Lung (tissue), 11 donors: ENCODE measurements at regions not wholly inside any gene's neighbourhood (a gene's known extent, or its start where the extent isn't known, plus 50 kb on each side); places are given as distances from the start of the nearest gene placed in this dataset.

ENCODE experiments used
- ATAC-seq: fragments of 200-7000 bp; cut with Tn5 transposase; one replicate; pipeline ENCODE4 v1.9.1; 2020; ENCODE audit warnings: moderate number of reproducible peaks; ENCODE audit not compliant: insufficient read depth, low FRiP score
- DNase-seq, 3 donors: peaks; one replicate each; pipeline ENCODE4 v3.0.0-alpha.2; 2013 to 2017
- H3K27ac ChIP-seq, 2 donors: one replicate each; pipeline ENCODE4 v1.5.1; 2013; ENCODE audit warnings: mild to moderate bottlenecking in 2 of 2, moderate library complexity in 2 of 2, control low read depth in 1 of 2, inconsistent platforms in 1 of 2, low read depth in 1 of 2, low read length in 1 of 2
- H3K27me3 ChIP-seq, 3 donors: one replicate each; pipeline ENCODE4 v1.5.1; 2013; ENCODE audit warnings: low read length in 2 of 3; ENCODE audit not compliant: control insufficient read depth in 3 of 3, insufficient read depth in 3 of 3
- H3K36me3 ChIP-seq, 4 donors: one replicate each; pipeline ENCODE4 v1.5.1; 2013; ENCODE audit warnings: low read length in 4 of 4, mild to moderate bottlenecking in 1 of 4, moderate library complexity in 1 of 4; ENCODE audit not compliant: control insufficient read depth in 4 of 4, insufficient read depth in 4 of 4
- H3K4me1 ChIP-seq, 5 donors: one replicate each; pipeline ENCODE4 v1.5.1; 2013; ENCODE audit warnings: low read length in 5 of 5, mild to moderate bottlenecking in 2 of 5, moderate library complexity in 1 of 5; ENCODE audit not compliant: control insufficient read depth in 5 of 5, insufficient read depth in 5 of 5
- H3K4me3 ChIP-seq: one replicate; pipeline ENCODE4 v1.5.1; 2013; ENCODE audit warnings: mild to moderate bottlenecking, control low read depth, moderate library complexity
- H3K9ac ChIP-seq, 2 donors: one replicate each; pipeline ENCODE4 v1.5.1; 2013; ENCODE audit warnings: low read length in 2 of 2, control low read depth in 1 of 2; ENCODE audit not compliant: insufficient read depth in 1 of 2
- H3K9me3 ChIP-seq, 4 donors: one replicate each; pipeline ENCODE4 v1.5.1; 2013; ENCODE audit warnings: low read length in 3 of 4, mild to moderate bottlenecking in 1 of 4, moderate library complexity in 1 of 4; ENCODE audit not compliant: control insufficient read depth in 4 of 4, insufficient read depth in 3 of 4
- CTCF ChIP-seq: IDR thresholded peaks from 2 replicates; pipeline ENCODE4 v1.5.1; 2012; ENCODE audit warnings: mild to moderate bottlenecking; ENCODE audit errors: control extremely low read depth, extremely low read depth
- WGBS, 2 donors: extraction: QIAGEN DNeasy Blood & Tissue Kit; methylation state at CpG; one replicate each; pipeline ENCODE4 v1.1.7; 2013; 5-methylcytosine and 5-hydroxymethylcytosine counted together
- donor health status: control.
- donor health status: control.
- donor health status: Bipolar disorder and iron deficiency.
- donor health status: healthy.
- donor health status: DM: yes; HTN: yes; CAD: no.

- H3K36me3 ChIP-seq: no peaks in the 10 kb centered on the region
- ATAC-seq (no peak), DNase-seq (no peak)
- no peak overlapping the region for H3K27ac ChIP-seq
- WGBS, 2 donors: 76 to 77% methylated on average over 1 of the region's 1 CpG
- no peak overlapping the region for H3K4me3 ChIP-seq
- no peaks in the 10 kb centered on the region for H3K27me3 ChIP-seq
- H3K9ac ChIP-seq: no peak overlapping the region
- H3K4me1 ChIP-seq: no peaks in the 10 kb centered on the region
- H3K9me3 ChIP-seq: peaks cover 0 to 4% (median 0%) of the 10 kb centered on the region in 4 donors
- no peak for TF ChIP-seq CTCF
Measured at GRCh38 chr2:57681650-57682049, 365.0 kb upstream of the VRK2 start.

- H3K27me3 ChIP-seq: no peaks in the 10 kb centered on the region
- no peaks in the 10 kb centered on the region for H3K36me3 ChIP-seq
- TF ChIP-seq CTCF: no peak
- ATAC-seq (no peak), DNase-seq (no peak)
- H3K9me3 ChIP-seq: peaks cover 0 to 4% (median 1%) of the 10 kb centered on the region in 4 donors
- no peak overlapping the region for H3K27ac ChIP-seq
- 92 to 94% methylated on average over 2 of the region's 2 CpGs for WGBS, 2 donors
- no peak overlapping the region for H3K4me3 ChIP-seq
- H3K4me1 ChIP-seq: no peaks in the 10 kb centered on the region
- H3K9ac ChIP-seq: no peak overlapping the region
Measured at GRCh38 chr2:57685032-57685431, 361.6 kb upstream of the VRK2 start.

GRCh38 chr2:57692395-57692794 lies 354.2 kb upstream of the VRK2 start:
- peaks cover 0 to 3% (median 0%) of the 10 kb centered on the region in 4 donors for H3K9me3 ChIP-seq
- TF ChIP-seq CTCF: no peak
- peaks cover 0 to 33% (median 0%) of the 10 kb centered on the region in 3 donors for H3K27me3 ChIP-seq
- H3K4me3 ChIP-seq: no peak overlapping the region
- no peak overlapping the region for H3K9ac ChIP-seq
- ATAC-seq (no peak), DNase-seq (no peak)
- no peaks in the 10 kb centered on the region for H3K4me1 ChIP-seq
- no peak overlapping the region for H3K27ac ChIP-seq
- H3K36me3 ChIP-seq: no peaks in the 10 kb centered on the region

- no peak for ATAC-seq
- H3K9me3 ChIP-seq: no peaks in the 10 kb centered on the region
- DNase-seq: no peak
- no peaks in the 10 kb centered on the region for H3K36me3 ChIP-seq
- H3K9ac ChIP-seq: no peak overlapping the region
- H3K27me3 ChIP-seq: peaks cover 0 to 40% (median 0%) of the 10 kb centered on the region in 3 donors
- no peak overlapping the region for H3K4me3 ChIP-seq
- TF ChIP-seq CTCF: no peak
- no peak overlapping the region for H3K27ac ChIP-seq
- H3K4me1 ChIP-seq: no peaks in the 10 kb centered on the region
Measured at GRCh38 chr2:57693177-57693576, 353.4 kb upstream of the VRK2 start.
